OCI-LY1 (cell line): ENCODE measurements at regions not wholly inside any gene's neighbourhood (a gene's known extent, or its start where the extent isn't known, plus 50 kb on each side); places are given as distances from the start of the nearest gene placed in this dataset.

Experiments
- H2AFZ ChIP-seq: fragments of 200-600 bp; sonication (generic), shearing (Covaris generic); 2 replicates; pipeline ENCODE4 v1.6.0; 2014; ENCODE audit warnings: antibody characterized with exemption, mild to moderate bottlenecking, low read length
- H3F3A ChIP-seq: fragments of 200-600 bp; sonication (generic), shearing (Covaris generic); 2 replicates; pipeline ENCODE4 v1.6.0; 2014; ENCODE audit warnings: mild to moderate bottlenecking, antibody characterized with exemption, low read length, moderate library complexity; ENCODE audit not compliant: insufficient read depth
- H3K27ac ChIP-seq: fragments of 200-600 bp; sonication (generic); 2 replicates; pipeline ENCODE4 v1.5.1; 2014; ENCODE audit warnings: low read length, mixed run types, mild to moderate bottlenecking, low read depth; ENCODE audit not compliant: poor library complexity, severe bottlenecking
- H3K27me3 ChIP-seq: fragments of 200-600 bp; sonication (generic); 2 replicates; pipeline ENCODE4 v1.6.0; 2014; ENCODE audit warnings: antibody characterized with exemption, mild to moderate bottlenecking, low read length, moderate library complexity; ENCODE audit not compliant: insufficient read depth
- H3K36me3 ChIP-seq: fragments of 200-600 bp; sonication (generic); 2 replicates; pipeline ENCODE4 v1.6.1; 2014; ENCODE audit warnings: mild to moderate bottlenecking, antibody characterized with exemption, low read length, moderate library complexity, mixed read lengths; ENCODE audit not compliant: insufficient read depth
- H3K4me1 ChIP-seq: fragments of 200-600 bp; sonication (generic); 2 replicates; pipeline ENCODE4 v1.5.1; 2014; ENCODE audit warnings: mild to moderate bottlenecking, low read length, moderate library complexity; ENCODE audit not compliant: insufficient read depth, severe bottlenecking
- H3K4me2 ChIP-seq: fragments of 200-600 bp; sonication (generic), shearing (Covaris generic); 2 replicates; pipeline ENCODE4 v1.6.1; 2014; ENCODE audit warnings: low read length
- H3K4me3 ChIP-seq: fragments of 200-600 bp; sonication (generic); 2 replicates; pipeline ENCODE4 v1.5.1; 2014; ENCODE audit warnings: low read length, low read depth, mild to moderate bottlenecking, mixed read lengths; ENCODE audit not compliant: poor library complexity, severe bottlenecking
- H3K79me2 ChIP-seq: fragments of 200-600 bp; shearing (Covaris generic); 2 replicates; pipeline ENCODE4 v1.6.1; 2016; ENCODE audit warnings: mixed run types, low read length, mixed read lengths; ENCODE audit not compliant: insufficient read depth
- H3K9ac ChIP-seq: fragments of 200-600 bp; sonication (generic), shearing (Covaris generic); 2 replicates; pipeline ENCODE4 v1.6.1; 2014; ENCODE audit warnings: mild to moderate bottlenecking, low read length, mixed read lengths
- H3K9me2 ChIP-seq: fragments of 200-600 bp; sonication (generic), shearing (Covaris generic); 2 replicates; pipeline ENCODE4 v1.6.1; 2014; ENCODE audit warnings: low read depth, mild to moderate bottlenecking, low read length, mixed read lengths
- H3K9me3 ChIP-seq: fragments of 200-600 bp; shearing (Covaris generic); 2 replicates; pipeline ENCODE4 v1.6.1; 2014; ENCODE audit warnings: low read length, mixed read lengths
- H4K20me1 ChIP-seq: fragments of 200-600 bp; sonication (generic), shearing (Covaris generic); 2 replicates; pipeline ENCODE4 v1.6.0; 2016; ENCODE audit warnings: mild to moderate bottlenecking, low read length; ENCODE audit not compliant: insufficient read depth
- EZH2 ChIP-seq: fragments of 200-600 bp; sonication (generic), shearing (Covaris generic); IDR thresholded peaks from 2 replicates; pipeline ENCODE4 v1.8.0; 2017; ENCODE audit warnings: borderline replicate concordance, mixed run types, mild to moderate bottlenecking, antibody characterized with exemption, low read length, moderate library complexity, mixed read lengths
- TF ChIP-seq, protein P1 (sequence below): fragments of 200-600 bp; sonication (generic), shearing (Covaris generic); IDR thresholded peaks from 2 replicates; pipeline ENCODE4 v1.5.1; 2017; ENCODE audit warnings: mild to moderate bottlenecking, antibody characterized with exemption, low read length, moderate library complexity, mixed read lengths

- H3F3A ChIP-seq: no peaks in the 10 kb centered on the region
- no peak overlapping the region for H3K4me2 ChIP-seq
- H3K36me3 ChIP-seq: no peaks in the 10 kb centered on the region
- H3K9me3 ChIP-seq: no peaks in the 10 kb centered on the region
- H3K9ac ChIP-seq: no peak overlapping the region
- H3K27me3 ChIP-seq: no peaks in the 10 kb centered on the region
- H4K20me1 ChIP-seq: no peaks in the 10 kb centered on the region
- H3K79me2 ChIP-seq: no peaks in the 10 kb centered on the region
- no peak overlapping the region for H3K27ac ChIP-seq
- H2AFZ ChIP-seq: no peak overlapping the region
- no peaks in the 10 kb centered on the region for H3K4me1 ChIP-seq
- no peak for TF ChIP-seq EZH2
- TF ChIP-seq, protein P1, sequence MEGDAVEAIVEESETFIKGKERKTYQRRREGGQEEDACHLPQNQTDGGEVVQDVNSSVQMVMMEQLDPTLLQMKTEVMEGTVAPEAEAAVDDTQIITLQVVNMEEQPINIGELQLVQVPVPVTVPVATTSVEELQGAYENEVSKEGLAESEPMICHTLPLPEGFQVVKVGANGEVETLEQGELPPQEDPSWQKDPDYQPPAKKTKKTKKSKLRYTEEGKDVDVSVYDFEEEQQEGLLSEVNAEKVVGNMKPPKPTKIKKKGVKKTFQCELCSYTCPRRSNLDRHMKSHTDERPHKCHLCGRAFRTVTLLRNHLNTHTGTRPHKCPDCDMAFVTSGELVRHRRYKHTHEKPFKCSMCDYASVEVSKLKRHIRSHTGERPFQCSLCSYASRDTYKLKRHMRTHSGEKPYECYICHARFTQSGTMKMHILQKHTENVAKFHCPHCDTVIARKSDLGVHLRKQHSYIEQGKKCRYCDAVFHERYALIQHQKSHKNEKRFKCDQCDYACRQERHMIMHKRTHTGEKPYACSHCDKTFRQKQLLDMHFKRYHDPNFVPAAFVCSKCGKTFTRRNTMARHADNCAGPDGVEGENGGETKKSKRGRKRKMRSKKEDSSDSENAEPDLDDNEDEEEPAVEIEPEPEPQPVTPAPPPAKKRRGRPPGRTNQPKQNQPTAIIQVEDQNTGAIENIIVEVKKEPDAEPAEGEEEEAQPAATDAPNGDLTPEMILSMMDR: no peak
- H3K9me2 ChIP-seq: no peaks in the 10 kb centered on the region
- H3K4me3 ChIP-seq: no peak overlapping the region
Measured at GRCh38 chr2:181235011-181235410, 222.2 kb upstream of the ITGA4 start.

- no peaks in the 10 kb centered on the region for H3K79me2 ChIP-seq
- no peak overlapping the region for H3K27ac ChIP-seq
Measured at GRCh38 chr2:181235683-181236459, 221.3 kb upstream of the ITGA4 start.

DNA sequence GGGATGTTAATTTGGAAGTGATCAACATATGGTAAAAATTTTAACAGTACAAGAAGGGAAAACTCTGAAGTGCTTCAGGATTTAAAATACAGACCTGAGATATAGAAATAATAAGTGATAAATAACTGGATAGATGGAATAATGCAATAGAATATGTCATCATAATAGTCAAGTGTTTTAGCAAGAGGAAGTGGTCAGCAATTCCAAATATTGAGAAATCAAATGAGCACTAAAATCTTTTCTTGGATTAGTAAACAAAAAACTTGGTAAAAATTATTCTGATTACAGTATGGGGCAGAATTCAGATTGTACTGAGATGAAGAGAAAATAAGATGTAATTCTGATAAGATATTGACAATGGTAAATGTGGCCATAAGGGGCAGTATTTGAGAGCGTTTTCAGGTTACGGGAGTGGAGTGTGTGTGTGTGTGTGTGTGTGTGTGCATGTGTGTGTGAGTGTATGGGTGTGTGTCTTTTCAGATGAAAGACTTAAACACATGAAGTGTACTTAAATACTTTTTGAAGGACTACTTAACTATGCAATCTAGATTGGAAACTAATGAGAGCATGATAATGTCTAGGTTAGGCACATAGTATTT, 217.9 kb upstream of the ITGA4 start:
- H3K36me3 ChIP-seq: no peaks in the 10 kb centered on the region

More at GRCh38 chr2:181235683-181236459, 221.3 kb upstream of the ITGA4 start:
- Histone ChIP-seq H3K9me3 (no peaks in the 10 kb centered on the region), H3K4me3 (no peak overlapping the region), H3K36me3 (no peaks in the 10 kb centered on the region), H3K27me3 (no peaks in the 10 kb centered on the region), H3F3A (no peaks in the 10 kb centered on the region), H3K4me1 (no peaks in the 10 kb centered on the region), H2AFZ (no peak overlapping the region), H3K9ac (no peak overlapping the region), H4K20me1 (no peaks in the 10 kb centered on the region), H3K4me2 (no peak overlapping the region), H3K9me2 (no peaks in the 10 kb centered on the region)
- no peak for TF ChIP-seq EZH2
- TF ChIP-seq, protein P1: no peak

More for the DNA sequence above, 217.9 kb upstream of the ITGA4 start:
- no peaks in the 10 kb centered on the region for H3F3A ChIP-seq
- H3K79me2 ChIP-seq: no peaks in the 10 kb centered on the region
- TF ChIP-seq EZH2: no peak
- TF ChIP-seq, protein P1: peak; percentile 65
- no peaks in the 10 kb centered on the region for H4K20me1 ChIP-seq
- no peaks in the 10 kb centered on the region for H3K9me3 ChIP-seq
- no peak overlapping the region for H2AFZ ChIP-seq
- no peaks in the 10 kb centered on the region for H3K9me2 ChIP-seq
- H3K4me1 ChIP-seq: peaks cover 6% of the 10 kb centered on the region
- no peak overlapping the region for H3K27ac ChIP-seq
- no peak overlapping the region for H3K4me3 ChIP-seq
- no peak overlapping the region for H3K4me2 ChIP-seq
- H3K27me3 ChIP-seq: no peaks in the 10 kb centered on the region
- H3K9ac ChIP-seq: no peak overlapping the region
